GM12872 (cell line): ENCODE measurements at regions not wholly inside any gene's neighbourhood (a gene's known extent, or its start where the extent isn't known, plus 50 kb on each side); places are given as distances from the start of the nearest gene placed in this dataset.

Experiments
- CTCF ChIP-seq: IDR thresholded peaks from 3 replicates; pipeline ENCODE4 v1.5.1; 2011; ENCODE audit warnings: low read depth, mild to moderate bottlenecking, low read length, moderate library complexity; ENCODE audit not compliant: insufficient read depth

- no peak for TF ChIP-seq CTCF
Measured at GRCh38 chr4:81785338-81785737, 313.6 kb upstream of the RASGEF1B start.

- TF ChIP-seq CTCF = no peak
Measured at GRCh38 chr4:81783558-81783957, 311.9 kb upstream of the RASGEF1B start.

- TF ChIP-seq CTCF = no peak
Measured at GRCh38 chr4:81781799-81782198, 310.1 kb upstream of the RASGEF1B start.

- TF ChIP-seq CTCF = no peak
Measured at GRCh38 chr4:81776794-81777193, 305.1 kb upstream of the RASGEF1B start.

- TF ChIP-seq CTCF = no peak
Measured at GRCh38 chr4:81773557-81773956, 301.9 kb upstream of the RASGEF1B start.

GRCh38 chr4:81771721-81772120 is 300.0 kb upstream of the RASGEF1B start:
- no peak for TF ChIP-seq CTCF

GRCh38 chr4:81769244-81769643 is 297.5 kb upstream of the RASGEF1B start:
- no peak for TF ChIP-seq CTCF
